ENCODE measurements at regions not wholly inside any gene's neighbourhood (a gene's known extent, or its start where the extent isn't known, plus 50 kb on each side); places are given as distances from the start of the nearest gene placed in this dataset.

GRCh38 chr13:53623146-53623545, 594.5 kb downstream of the OLFM4 start:
- H3K36me3 ChIP-seq = no peaks in the 10 kb centered on the region
- no peaks in the 10 kb centered on the region for H3K27me3 ChIP-seq
- no peaks in the 10 kb centered on the region for H3K4me1 ChIP-seq
- TF ChIP-seq CTCF (IDR thresholded peaks at IDR 0.05) = no peak
- TF ChIP-seq POLR2A (IDR thresholded peaks at IDR 0.05) = no peak
- no peak for TF ChIP-seq EP300 (IDR thresholded peaks at IDR 0.05)
- H3K27ac ChIP-seq = no peak overlapping the region
- 70 to 79% methylated on average over 2 of the region's 2 CpGs for WGBS, 2 donors
- no peak overlapping the region for H3K4me3 ChIP-seq
- DNase-seq (ENCODE audit: low spot score in 2 of 2) = no peak
- no peaks in the 10 kb centered on the region for H3K9me3 ChIP-seq

DNA sequence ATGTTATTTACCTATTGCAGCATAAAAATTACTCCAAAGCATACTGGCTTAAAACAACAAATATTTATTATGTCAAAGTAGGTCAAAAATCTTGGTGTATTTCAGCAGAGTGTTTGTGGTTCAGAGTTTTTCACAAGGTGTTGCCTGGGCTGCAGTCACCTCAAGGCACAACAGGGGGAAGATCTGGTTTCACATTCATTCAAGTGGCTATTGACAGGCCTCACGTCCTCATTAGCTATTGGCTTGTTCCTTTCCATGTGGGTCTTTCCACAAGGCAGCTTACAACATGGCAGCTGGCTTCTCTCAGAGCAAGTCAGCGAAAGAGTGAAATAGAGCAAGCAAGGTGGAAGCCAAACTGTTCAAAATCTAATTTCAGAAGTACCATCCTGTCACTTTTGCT, 602.9 kb downstream of the OLFM4 start:
- Histone ChIP-seq H3K36me3 (no peaks in the 10 kb centered on the region), H3K4me3 (no peak overlapping the region), H3K27me3 (no peaks in the 10 kb centered on the region), H3K27ac (no peak overlapping the region), H3K9me3 (no peaks in the 10 kb centered on the region), H3K4me1 (no peaks in the 10 kb centered on the region)
- no peak for DNase-seq (ENCODE audit: low spot score in 2 of 2)
- TF ChIP-seq CTCF (IDR thresholded peaks at IDR 0.05) = no peak
- TF ChIP-seq EP300 (IDR thresholded peaks at IDR 0.05) = no peak
- no peak for TF ChIP-seq POLR2A (IDR thresholded peaks at IDR 0.05)
- WGBS, 2 donors = 77 to 79% methylated on average over 2 of the region's 2 CpGs

DNA sequence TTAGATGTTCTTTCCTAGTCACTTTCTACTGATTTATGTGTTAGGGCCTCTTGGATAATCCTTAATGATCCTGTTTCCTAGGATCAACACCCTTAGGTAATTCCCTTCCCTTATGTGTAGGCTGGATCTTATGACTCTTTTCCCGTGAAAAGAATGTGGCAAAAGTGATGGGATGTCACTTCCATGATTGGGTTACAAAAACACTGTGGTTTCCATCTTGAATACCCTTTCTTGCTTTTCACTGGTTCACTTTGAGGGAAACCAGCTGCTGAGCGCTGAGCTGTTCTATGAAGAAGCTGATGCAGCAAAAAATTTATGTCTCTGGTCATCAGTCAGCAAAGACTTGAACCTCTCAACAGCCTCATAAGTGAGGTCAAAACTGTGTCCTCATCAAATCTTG, 609.4 kb downstream of the OLFM4 start:
- Histone ChIP-seq H3K9me3 (no peaks in the 10 kb centered on the region), H3K36me3 (no peaks in the 10 kb centered on the region), H3K27ac (no peak overlapping the region), H3K4me3 (no peak overlapping the region), H3K27me3 (no peaks in the 10 kb centered on the region), H3K4me1 (no peaks in the 10 kb centered on the region)
- TF ChIP-seq POLR2A (IDR thresholded peaks at IDR 0.05) (no peak), EP300 (IDR thresholded peaks at IDR 0.05) (no peak), CTCF (IDR thresholded peaks at IDR 0.05) (no peak)
- DNase-seq (ENCODE audit: low spot score in 2 of 2) = no peak
- 69 to 76% methylated on average over 2 of the region's 2 CpGs for WGBS, 2 donors

DNA sequence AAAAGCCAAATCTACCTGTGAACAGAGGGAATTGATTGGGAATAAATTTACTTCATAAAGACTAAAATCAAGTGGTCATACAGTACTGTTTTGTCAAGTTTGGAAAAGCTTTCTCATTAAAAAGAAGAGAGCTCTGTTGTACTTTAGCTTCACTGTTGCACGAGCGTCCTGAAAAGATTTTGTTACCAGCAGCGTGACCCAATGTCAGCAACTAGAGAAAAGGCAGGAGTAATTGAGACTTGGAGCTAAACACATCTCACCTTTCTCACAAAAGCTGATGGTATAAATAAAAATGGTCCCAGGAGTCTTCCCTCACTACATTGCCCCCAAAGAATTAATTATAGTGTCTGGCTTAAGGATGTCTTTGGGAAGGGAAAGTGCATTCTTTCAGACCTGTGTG, 613.7 kb downstream of the OLFM4 start:
- Histone ChIP-seq H3K27me3 (no peaks in the 10 kb centered on the region), H3K36me3 (no peaks in the 10 kb centered on the region), H3K9me3 (no peaks in the 10 kb centered on the region), H3K4me3 (no peak overlapping the region), H3K4me1 (no peaks in the 10 kb centered on the region), H3K27ac (no peak overlapping the region)
- WGBS, 2 donors = 55 to 60% methylated on average over 3 of the region's 3 CpGs
- no peak for DNase-seq (ENCODE audit: low spot score in 2 of 2)
- TF ChIP-seq EP300 (IDR thresholded peaks at IDR 0.05) = no peak
- no peak for TF ChIP-seq POLR2A (IDR thresholded peaks at IDR 0.05)
- TF ChIP-seq CTCF (IDR thresholded peaks at IDR 0.05) = no peak

- Histone ChIP-seq H3K9me3 (no peaks in the 10 kb centered on the region), H3K27me3 (no peaks in the 10 kb centered on the region), H3K4me1 (no peaks in the 10 kb centered on the region), H3K27ac (no peak overlapping the region), H3K36me3 (no peaks in the 10 kb centered on the region), H3K4me3 (no peak overlapping the region)
- 90 to 92% methylated on average over 3 of the region's 3 CpGs for WGBS, 2 donors
- TF ChIP-seq EP300 (IDR thresholded peaks at IDR 0.05) (no peak), CTCF (IDR thresholded peaks at IDR 0.05) (no peak), POLR2A (IDR thresholded peaks at IDR 0.05) (no peak)
- no peak for DNase-seq (ENCODE audit: low spot score in 2 of 2)
These were observed 620.1 kb downstream of the OLFM4 start for GRCh38 chr13:53648673-53649072.

All from tibial nerve (tissue), 4 donors.